IPS DF 19.7 (cell line): ENCODE measurements at regions not wholly inside any gene's neighbourhood (a gene's known extent, or its start where the extent isn't known, plus 50 kb on each side); places are given as distances from the start of the nearest gene placed in this dataset.
"Not testable (repeated sequence)": the region's sequence is repeated elsewhere in the genome, so short reads cannot be mapped to it uniquely, and the experiment has no call there.

Experiments used
- DNase-seq: peaks from one replicate; pipeline ENCODE4 v3.0.0-alpha.2; 2013; ENCODE audit warnings: low read depth, low spot score

GRCh38 chr19:13712767-13713201, 51.5 kb upstream of the MRI1 start:
- no peak for DNase-seq

- no peak for DNase-seq
Measured at GRCh38 chr19:13707915-13708314, 56.4 kb upstream of the MRI1 start.

- no peak for DNase-seq
Measured at GRCh38 chr19:13705928-13706447, 58.3 kb upstream of the MRI1 start.

- no peak for DNase-seq
Measured at GRCh38 chr19:13705201-13705600, 59.1 kb upstream of the MRI1 start.

- no peak for DNase-seq
Measured at GRCh38 chr19:13701624-13702023, 62.7 kb upstream of the MRI1 start.

GRCh38 chr19:13700621-13701020, 63.7 kb upstream of the MRI1 start:
- no peak for DNase-seq

GRCh38 chr19:13699786-13700185, 64.5 kb upstream of the MRI1 start:
- DNase-seq: no peak

GRCh38 chr19:13696839-13697238, 67.5 kb upstream of the MRI1 start:
- no peak for DNase-seq

- DNase-seq: no peak
Measured at GRCh38 chr19:13693889-13694288, 70.4 kb upstream of the MRI1 start.

- DNase-seq: no peak
Measured at GRCh38 chr19:13691569-13692435, 72.5 kb upstream of the MRI1 start.

GRCh38 chr19:13689085-13689484, 75.2 kb upstream of the MRI1 start:
- peak; percentile 82 for DNase-seq

- no peak for DNase-seq
Measured at GRCh38 chr19:13684021-13684420, 80.3 kb upstream of the MRI1 start.

GRCh38 chr19:13681509-13681908, 82.8 kb upstream of the MRI1 start:
- no peak for DNase-seq

- DNase-seq: not testable (repeated sequence)
Measured at GRCh38 chr19:13680708-13681360, 83.5 kb upstream of the MRI1 start.

GRCh38 chr19:13676967-13677366, 87.4 kb upstream of the MRI1 start:
- not testable (repeated sequence) for DNase-seq

GRCh38 chr19:13672480-13673175, 91.7 kb upstream of the MRI1 start:
- not testable (repeated sequence) for DNase-seq

- no peak for DNase-seq
Measured at GRCh38 chr19:13670846-13671245, 93.5 kb upstream of the MRI1 start.

GRCh38 chr19:13669780-13670355, 94.5 kb upstream of the MRI1 start:
- no peak for DNase-seq

- no peak for DNase-seq
Measured at GRCh38 chr19:13668964-13669363, 95.4 kb upstream of the MRI1 start.

GRCh38 chr19:13666165-13666564, 98.2 kb upstream of the MRI1 start:
- no peak for DNase-seq

- DNase-seq: no peak
Measured at GRCh38 chr19:13665125-13665905, 99.0 kb upstream of the MRI1 start.
